Mesodermal cell (in vitro differentiated cells): ENCODE measurements at regions not wholly inside any gene's neighbourhood (a gene's known extent, or its start where the extent isn't known, plus 50 kb on each side); places are given as distances from the start of the nearest gene placed in this dataset.

ENCODE experiments used
- H3K27ac ChIP-seq: 2 replicates; pipeline ENCODE4 v1.7.0; 2013; ENCODE audit warnings: mild to moderate bottlenecking, low read depth, low read length, moderate library complexity; ENCODE audit not compliant: severe bottlenecking
- H3K36me3 ChIP-seq: 2 replicates; pipeline ENCODE4 v1.7.1; 2013; ENCODE audit warnings: mild to moderate bottlenecking, low read length, moderate library complexity; ENCODE audit not compliant: control insufficient read depth, insufficient read depth
- H3K4me1 ChIP-seq: one replicate; pipeline ENCODE4 v1.7.1; 2013; ENCODE audit warnings: mild to moderate bottlenecking, low read length; ENCODE audit not compliant: insufficient read depth, control insufficient read depth, poor library complexity, severe bottlenecking
- H3K4me3 ChIP-seq: 2 replicates; pipeline ENCODE4 v1.7.0; 2013; ENCODE audit warnings: low read length, control low read depth, mild to moderate bottlenecking; ENCODE audit not compliant: insufficient read depth, poor library complexity, severe bottlenecking; ENCODE audit errors: extremely low read depth
- H3K9me3 ChIP-seq: 2 replicates; pipeline ENCODE4 v1.7.1; 2013; ENCODE audit warnings: mild to moderate bottlenecking, low read length, moderate library complexity; ENCODE audit not compliant: control insufficient read depth
- WGBS, 2 experiments: methylation state at CpG; one replicate each; pipeline ENCODE4 v1.1.5; 2013; ENCODE audit warnings: missing lambda C conversion rate in 2 of 2; ENCODE audit not compliant: insufficient coverage in 2 of 2; 5-methylcytosine and 5-hydroxymethylcytosine counted together

- Histone ChIP-seq H3K9me3 (no peaks in the 10 kb centered on the region), H3K36me3 (no peaks in the 10 kb centered on the region), H3K4me1 (peaks cover 27% of the 10 kb centered on the region), H3K4me3 (no peak overlapping the region), H3K27ac (no peak overlapping the region)
- WGBS, 2 experiments, result 47 to 62% methylated on average over 7 to 16 of the region's 21 CpGs
Measured at GRCh38 chr10:78931321-78932053, 137.3 kb upstream of the ZMIZ1 start.

DNA sequence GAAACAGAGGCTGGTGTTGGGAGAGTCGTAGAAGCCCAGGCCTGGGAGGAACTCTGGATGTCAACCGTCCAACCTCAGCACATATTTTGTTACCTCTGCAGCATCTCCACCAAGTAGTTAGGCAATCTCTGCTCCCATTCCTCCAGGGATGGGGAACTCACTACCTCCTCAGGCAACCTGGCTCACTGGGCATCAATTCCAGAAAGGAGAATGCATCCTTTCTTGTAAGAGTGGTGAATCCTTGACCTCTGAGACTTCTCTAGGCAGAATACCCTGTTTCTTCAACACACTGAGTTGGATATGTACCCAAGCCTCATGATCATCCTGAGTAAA is 136.7 kb upstream of the ZMIZ1 start:
- WGBS, 2 experiments, result 42 to 51% methylated on average over 2 of the region's 2 CpGs
- H3K4me3 ChIP-seq, result no peak overlapping the region
- no peaks in the 10 kb centered on the region for H3K36me3 ChIP-seq
- no peaks in the 10 kb centered on the region for H3K9me3 ChIP-seq
- H3K27ac ChIP-seq, result peak overlapping the region; percentile 16
- peaks cover 29% of the 10 kb centered on the region for H3K4me1 ChIP-seq

DNA sequence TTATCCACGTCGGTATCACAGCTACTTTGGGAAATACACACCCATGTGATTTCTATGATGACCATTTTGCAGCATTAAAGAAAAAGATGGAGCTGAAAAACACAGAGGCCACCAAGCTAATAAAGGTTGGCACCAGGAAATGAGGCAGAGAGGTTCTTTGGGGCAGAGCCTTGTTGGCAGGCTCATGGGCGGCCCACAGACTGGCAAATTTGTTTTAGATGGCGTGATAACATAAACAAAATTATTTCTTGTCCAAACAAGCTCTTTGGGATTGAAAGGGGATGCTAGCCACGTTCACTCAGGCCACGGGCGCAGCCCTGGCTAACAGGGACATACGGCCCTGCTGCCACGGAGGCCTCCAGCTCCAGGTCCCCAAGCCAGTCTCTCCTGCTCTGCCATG is 135.9 kb upstream of the ZMIZ1 start:
- Histone ChIP-seq H3K4me3 (no peak overlapping the region), H3K4me1 (peaks cover 37% of the 10 kb centered on the region), H3K27ac (no peak overlapping the region), H3K36me3 (no peaks in the 10 kb centered on the region), H3K9me3 (no peaks in the 10 kb centered on the region)
- 91 to 98% methylated on average over 6 to 7 of the region's 9 CpGs for WGBS, 2 experiments

GRCh38 chr10:78933828-78934531 is 134.8 kb upstream of the ZMIZ1 start:
- Histone ChIP-seq H3K4me3 (no peak overlapping the region), H3K27ac (no peak overlapping the region), H3K4me1 (peaks cover 46% of the 10 kb centered on the region), H3K9me3 (no peaks in the 10 kb centered on the region), H3K36me3 (no peaks in the 10 kb centered on the region)
- WGBS, 2 experiments, result 85 to 87% methylated on average over 10 of the region's 14 CpGs

- Histone ChIP-seq H3K9me3 (no peaks in the 10 kb centered on the region), H3K4me1 (peaks cover 46% of the 10 kb centered on the region), H3K27ac (no peak overlapping the region), H3K4me3 (no peak overlapping the region), H3K36me3 (no peaks in the 10 kb centered on the region)
- 88 to 94% methylated on average over 1 to 2 of the region's 3 CpGs for WGBS, 2 experiments
Measured at GRCh38 chr10:78934532-78934898, 134.3 kb upstream of the ZMIZ1 start.

GRCh38 chr10:78934994-78935602 is 133.7 kb upstream of the ZMIZ1 start:
- Histone ChIP-seq H3K4me3 (no peak overlapping the region), H3K4me1 (peaks cover 46% of the 10 kb centered on the region), H3K9me3 (no peaks in the 10 kb centered on the region), H3K36me3 (no peaks in the 10 kb centered on the region), H3K27ac (no peak overlapping the region)
- 98% methylated on average over 4 of the region's 4 CpGs for WGBS, 2 experiments

DNA sequence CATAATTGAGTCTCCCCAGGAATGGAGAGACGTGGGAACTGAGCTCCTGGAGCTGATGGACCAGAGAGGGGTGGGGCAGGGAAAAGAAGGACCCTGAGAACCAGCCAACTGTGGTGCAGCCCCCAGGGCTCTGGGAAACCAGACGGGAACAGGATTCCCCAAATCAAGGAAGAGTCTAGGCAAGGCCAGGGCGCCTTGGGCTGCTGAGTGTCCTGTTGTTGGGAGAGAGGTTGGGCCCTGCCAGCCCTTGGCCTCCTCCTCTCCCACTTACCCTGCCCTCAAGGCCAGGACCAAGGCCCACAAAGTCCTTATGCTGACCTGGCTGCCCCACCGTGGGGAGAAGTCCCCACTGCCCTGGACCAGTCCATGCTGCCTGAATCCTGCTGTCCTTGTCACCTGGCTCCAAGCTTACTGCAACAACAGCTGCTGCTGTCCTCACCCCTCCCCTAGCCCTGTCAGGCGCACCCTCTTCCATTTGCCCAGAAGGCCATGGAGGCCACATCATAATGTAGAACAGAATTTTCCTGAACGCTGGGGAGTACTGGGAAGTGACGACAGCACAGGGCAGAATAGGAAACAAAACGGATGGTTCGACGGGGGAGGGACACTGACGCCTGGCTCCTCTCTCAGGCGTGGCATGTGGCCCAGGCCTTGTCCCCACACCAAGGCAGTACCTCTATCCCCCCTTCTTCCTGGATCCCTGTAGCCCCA is 132.9 kb upstream of the ZMIZ1 start:
- WGBS, 2 experiments, result 92 to 96% methylated on average over 6 to 12 of the region's 12 CpGs
- Histone ChIP-seq H3K4me1 (peaks cover 46% of the 10 kb centered on the region), H3K27ac (no peak overlapping the region), H3K9me3 (no peaks in the 10 kb centered on the region), H3K4me3 (no peak overlapping the region), H3K36me3 (no peaks in the 10 kb centered on the region)

- no peak overlapping the region for H3K4me3 ChIP-seq
- WGBS, 2 experiments, result 97 to 100% methylated on average over 11 of the region's 13 CpGs
- H3K27ac ChIP-seq, result no peak overlapping the region
- no peaks in the 10 kb centered on the region for H3K9me3 ChIP-seq
- peaks cover 41% of the 10 kb centered on the region for H3K4me1 ChIP-seq
- no peaks in the 10 kb centered on the region for H3K36me3 ChIP-seq
Measured at GRCh38 chr10:78936412-78937342, 132.1 kb upstream of the ZMIZ1 start.

DNA sequence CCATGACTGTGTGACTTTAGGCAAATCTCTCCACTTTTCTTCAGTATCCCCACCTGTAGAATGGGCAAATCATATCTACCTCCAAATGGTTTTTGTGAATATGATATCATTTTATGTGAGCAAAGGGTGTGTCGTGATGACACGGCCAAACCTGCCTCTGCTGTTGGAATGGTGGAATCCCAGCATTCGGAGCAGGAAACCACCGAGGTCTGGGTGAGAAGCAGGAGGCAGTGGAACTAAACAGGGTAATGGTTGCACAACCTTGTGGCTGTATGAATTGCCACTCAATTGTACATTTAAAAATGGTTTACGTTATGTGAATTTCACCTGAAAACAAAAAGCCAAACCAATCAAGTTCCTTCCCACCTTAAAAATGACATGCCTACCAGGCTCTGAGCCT is 131.4 kb upstream of the ZMIZ1 start:
- H3K9me3 ChIP-seq, result peaks cover 2% of the 10 kb centered on the region
- H3K27ac ChIP-seq, result no peak overlapping the region
- peaks cover 34% of the 10 kb centered on the region for H3K4me1 ChIP-seq
- H3K36me3 ChIP-seq, result no peaks in the 10 kb centered on the region
- 88 to 95% methylated on average over 4 of the region's 5 CpGs for WGBS, 2 experiments
- no peak overlapping the region for H3K4me3 ChIP-seq
